CD14-positive monocyte (primary cell): ENCODE measurements at regions not wholly inside any gene's neighbourhood (a gene's known extent, or its start where the extent isn't known, plus 50 kb on each side); places are given as distances from the start of the nearest gene placed in this dataset.

Source experiments
- DNase-seq, 3 donors: peaks; one replicate each; pipeline ENCODE4 v3.0.0-alpha.2; 2011 to 2022
- H2AFZ ChIP-seq: 2 replicates; pipeline ENCODE4 v1.6.0; 2012; ENCODE audit warnings: mild to moderate bottlenecking, low read depth, low read length, inconsistent platforms; ENCODE audit not compliant: insufficient read depth, poor library complexity, severe bottlenecking
- H3K27ac ChIP-seq, 2 donors: 1 replicate in 1 of 2; 2 replicates in 1 of 2; pipeline ENCODE4 v1.5.1; 2012 to 2013; ENCODE audit warnings: low read length in 2 of 2, control low read depth in 1 of 2, inconsistent platforms in 1 of 2, low read depth in 1 of 2, mild to moderate bottlenecking in 1 of 2
- H3K27me3 ChIP-seq, 2 donors: one replicate each; pipeline versions ENCODE4 v1.6.0 to v1.6.1; 2011 to 2013; ENCODE audit warnings: low read length in 2 of 2; ENCODE audit not compliant: control insufficient read depth in 2 of 2, insufficient read depth in 2 of 2
- H3K36me3 ChIP-seq, 2 donors: replicated peaks in 1 of 2; 1 replicate in 1 of 2; 2 replicates in 1 of 2; pipeline versions ENCODE4 v1.5.1 to v1.6.1; 2012 to 2013; ENCODE audit warnings: low read length in 2 of 2, control low read depth in 1 of 2, inconsistent platforms in 1 of 2, mild to moderate bottlenecking in 1 of 2; ENCODE audit not compliant: insufficient read depth in 2 of 2, control insufficient read depth in 1 of 2
- H3K4me1 ChIP-seq, 2 donors: 1 replicate in 1 of 2; 2 replicates in 1 of 2; pipeline versions ENCODE4 v1.5.1 to v1.6.1; 2012 to 2013; ENCODE audit warnings: low read length in 2 of 2, control low read depth in 1 of 2, inconsistent platforms in 1 of 2, mild to moderate bottlenecking in 1 of 2, moderate library complexity in 1 of 2; ENCODE audit not compliant: insufficient read depth in 2 of 2, control insufficient read depth in 1 of 2
- H3K4me2 ChIP-seq: replicated peaks from 2 replicates; pipeline ENCODE3; 2012; ENCODE audit warnings: low read length, moderate library complexity, mild to moderate bottlenecking; ENCODE audit not compliant: poor library complexity, severe bottlenecking; ENCODE audit errors: extremely low read depth
- H3K4me3 ChIP-seq, 3 experiments: fragments of 200-600 bp in 1 of 3; sonication (generic) in 1 of 3; replicated peaks in 1 of 3; 1 replicate in 2 of 3; 2 replicates in 1 of 3; pipeline ENCODE4 v1.5.1; 2011 to 2013; ENCODE audit warnings: low read length in 3 of 3, mild to moderate bottlenecking in 3 of 3, control low read depth in 2 of 3, low read depth in 2 of 3, inconsistent platforms in 1 of 3, moderate library complexity in 1 of 3
- H3K79me2 ChIP-seq: 2 replicates; pipeline ENCODE4 v1.6.0; 2012; ENCODE audit warnings: mild to moderate bottlenecking, control low read depth, inconsistent platforms, low read length, moderate library complexity; ENCODE audit not compliant: insufficient read depth
- H3K9ac ChIP-seq: 2 replicates; pipeline ENCODE4 v1.6.0; 2017; ENCODE audit warnings: low read length, mild to moderate bottlenecking; ENCODE audit not compliant: insufficient read depth, poor library complexity, severe bottlenecking
- H3K9me3 ChIP-seq, 2 donors: replicated peaks in 1 of 2; 1 replicate in 1 of 2; 2 replicates in 1 of 2; pipeline versions ENCODE4 v1.5.1 to v1.6.1; 2012 to 2013; ENCODE audit warnings: low read length in 2 of 2, control low read depth in 1 of 2; ENCODE audit not compliant: control insufficient read depth in 1 of 2, insufficient read depth in 1 of 2
- H4K20me1 ChIP-seq: 2 replicates; pipeline ENCODE4 v1.6.0; 2012; ENCODE audit warnings: mild to moderate bottlenecking, low read length, control low read depth, moderate library complexity; ENCODE audit not compliant: insufficient read depth
- H3K27ac Mint-ChIP-seq, 7 donors: one replicate each; pipeline ENCODE4 v1.8.0; 2020; ENCODE audit warnings: mild to moderate bottlenecking in 7 of 7, mixed read lengths in 7 of 7, moderate library complexity in 6 of 7, inconsistent platforms in 2 of 7
- H3K27me3 Mint-ChIP-seq, 3 donors: one replicate each; pipeline ENCODE4 v1.8.0; 2021 to 2022; ENCODE audit warnings: low read depth in 3 of 3, mild to moderate bottlenecking in 3 of 3, mixed read lengths in 3 of 3, moderate library complexity in 3 of 3, inconsistent platforms in 1 of 3
- H3K36me3 Mint-ChIP-seq, 2 donors: one replicate each; pipeline ENCODE4 v1.8.0; 2020; ENCODE audit warnings: mixed read lengths in 2 of 2, inconsistent platforms in 1 of 2, mild to moderate bottlenecking in 1 of 2
- H3K4me1 Mint-ChIP-seq: one replicate; pipeline ENCODE4 v1.8.0; 2020; ENCODE audit warnings: mild to moderate bottlenecking, mixed read lengths
- H3K4me3 Mint-ChIP-seq, 2 donors: one replicate each; pipeline ENCODE4 v1.8.0; 2020; ENCODE audit warnings: mild to moderate bottlenecking in 2 of 2, mixed read lengths in 2 of 2, moderate library complexity in 1 of 2
- H3K9me3 Mint-ChIP-seq, 7 donors: one replicate each; pipeline ENCODE4 v1.8.0; 2020 to 2022; ENCODE audit warnings: mixed read lengths in 7 of 7, mild to moderate bottlenecking in 6 of 7, moderate library complexity in 6 of 7, inconsistent platforms in 2 of 7
- CTCF ChIP-seq: fragments of 200-600 bp; IDR thresholded peaks from one replicate; pipeline ENCODE4 v1.8.0; 2022; ENCODE audit warnings: antibody characterized with exemption, mild to moderate bottlenecking
- WGBS: methylation state at CpG from one replicate; pipeline ENCODE4 v1.1.5; 2013; ENCODE audit warnings: missing lambda C conversion rate; ENCODE audit not compliant: insufficient coverage; 5-methylcytosine and 5-hydroxymethylcytosine counted together
- intact Hi-C, 2 donors: fragments of 100-400 bp; cut with micrococcal nuclease; formaldehyde crosslinking; loops; one replicate each; pipeline versions ENCODE4 v1.15.0 to v1.15.1; 2023

- no peaks in the 10 kb centered on the region for H4K20me1 ChIP-seq
- no peak for DNase-seq
- H3K9me3 ChIP-seq, result peaks cover 0 to 6% of the 10 kb centered on the region in 2 donors
- TF ChIP-seq CTCF, result no peak
- no peak overlapping the region for H3K4me3 ChIP-seq
- Mint-ChIP-seq H3K27me3 (no peaks in the 10 kb centered on the region), H3K4me1 (peaks cover 4% of the 10 kb centered on the region), H3K27ac (no peak overlapping the region), H3K36me3 (no peaks in the 10 kb centered on the region), H3K4me3 (no peak overlapping the region), H3K9me3 (peaks cover 0 to 12% (median 4%) of the 10 kb centered on the region in 7 donors)
- H3K36me3 ChIP-seq, result no peaks in the 10 kb centered on the region
- no peaks in the 10 kb centered on the region for H3K27me3 ChIP-seq
- no peak overlapping the region for H3K27ac ChIP-seq
- intact Hi-C loops, result no loop called here
- no peak overlapping the region for H3K4me2 ChIP-seq
- 100% methylated on average over 1 of the region's 3 CpGs for WGBS
- H3K9ac ChIP-seq, result no peak overlapping the region
- no peaks in the 10 kb centered on the region for H3K79me2 ChIP-seq
- H2AFZ ChIP-seq, result no peak overlapping the region
- no peaks in the 10 kb centered on the region for H3K4me1 ChIP-seq
Observed at GRCh38 chr18:64273724-64274123, 124.8 kb upstream of the LINC00305 start.

- Histone ChIP-seq H3K4me3 (no peak overlapping the region), H3K4me2 (no peak overlapping the region), H3K4me1 (no peaks in the 10 kb centered on the region), H3K79me2 (no peaks in the 10 kb centered on the region), H2AFZ (no peak overlapping the region), H3K9me3 (no peaks in the 10 kb centered on the region), H3K36me3 (no peaks in the 10 kb centered on the region), H4K20me1 (no peaks in the 10 kb centered on the region), H3K27ac (no peak overlapping the region), H3K9ac (no peak overlapping the region), H3K27me3 (no peaks in the 10 kb centered on the region)
- no peak for DNase-seq
- no peak for TF ChIP-seq CTCF
- intact Hi-C loops, result no loop called here
- peaks cover 4% of the 10 kb centered on the region for H3K4me1 Mint-ChIP-seq
- H3K4me3 Mint-ChIP-seq, result no peak overlapping the region
- peaks cover 0 to 5% (median 2%) of the 10 kb centered on the region in 7 donors for H3K9me3 Mint-ChIP-seq
- WGBS, result 98% methylated on average over 4 of the region's 6 CpGs
- no peaks in the 10 kb centered on the region for H3K27me3 Mint-ChIP-seq
- H3K27ac Mint-ChIP-seq, result no peak overlapping the region
- H3K36me3 Mint-ChIP-seq, result no peaks in the 10 kb centered on the region
Observed at GRCh38 chr18:64271975-64272659, 123.2 kb upstream of the LINC00305 start.
